ENCODE measurements at regions not wholly inside any gene's neighbourhood (a gene's known extent, or its start where the extent isn't known, plus 50 kb on each side); places are given as distances from the start of the nearest gene placed in this dataset.

DNA sequence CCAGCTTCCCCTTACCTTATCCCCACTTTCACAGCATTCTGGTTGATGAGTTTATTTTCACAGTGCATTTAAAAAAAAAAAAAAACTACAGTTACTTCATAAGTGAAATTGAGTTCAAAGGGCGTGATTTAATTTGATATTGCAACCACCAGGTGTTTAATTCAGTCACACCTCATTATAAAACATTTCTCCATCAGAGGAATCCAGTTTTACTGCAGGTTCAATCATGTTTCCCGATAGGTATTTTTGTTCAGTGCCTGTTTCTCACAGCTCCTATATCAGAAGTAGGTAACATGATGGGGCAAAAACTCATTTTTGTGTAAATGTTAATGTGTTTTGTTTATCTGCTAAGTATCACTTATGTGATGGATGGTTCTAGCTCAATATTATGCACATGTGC, 102.3 kb upstream of the PCDH7 start:
- no peak for DNase-seq (ENCODE audit: low read depth, low spot score)
- H3K4me3 ChIP-seq (ENCODE audit: low read depth, low read length), result no peak overlapping the region
- in situ Hi-C loops (cut with HindIII; ENCODE audit: low sequenced_read_pairs), result no loop called here
- no peak for TF ChIP-seq CTCF (IDR thresholded peaks at IDR 0.05; ENCODE audit: low read depth, low read length)

- H3K4me3 ChIP-seq (ENCODE audit: low read depth, low read length), result no peak overlapping the region
- in situ Hi-C loops (cut with HindIII; ENCODE audit: low sequenced_read_pairs), result no loop called here
- no peak for TF ChIP-seq CTCF (IDR thresholded peaks at IDR 0.05; ENCODE audit: low read depth, low read length)
- peak; percentile 29 for DNase-seq (ENCODE audit: low read depth, low spot score)
These were observed 100.5 kb upstream of the PCDH7 start for GRCh38 chr4:30619679-30620078.

GRCh38 chr4:30620711-30621110, 99.5 kb upstream of the PCDH7 start:
- TF ChIP-seq CTCF (IDR thresholded peaks at IDR 0.05; ENCODE audit: low read depth, low read length), result no peak
- in situ Hi-C loops (cut with HindIII; ENCODE audit: low sequenced_read_pairs), result no loop called here
- DNase-seq (ENCODE audit: low read depth, low spot score), result no peak
- H3K4me3 ChIP-seq (ENCODE audit: low read depth, low read length), result no peak overlapping the region

DNA sequence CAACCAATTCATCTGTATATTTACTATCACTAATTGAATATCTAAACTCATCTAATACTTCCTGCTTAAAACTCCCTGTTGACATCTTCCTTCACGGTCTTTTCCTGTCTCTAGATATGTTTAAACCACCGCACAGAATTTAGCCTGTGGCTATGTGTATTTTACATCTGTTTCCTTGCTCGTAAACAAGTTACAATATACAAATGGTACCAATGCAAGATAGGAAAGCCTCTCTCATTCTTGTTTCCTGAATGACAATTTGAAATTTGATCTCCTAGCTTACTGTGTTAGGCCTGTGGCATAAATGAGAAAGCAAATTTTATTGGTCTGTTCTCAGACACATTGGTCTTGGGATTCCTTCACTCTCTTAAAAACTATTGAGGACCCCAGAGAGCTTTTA, 89.7 kb upstream of the PCDH7 start:
- in situ Hi-C loops (cut with HindIII; ENCODE audit: low sequenced_read_pairs), result no loop called here
- no peak for DNase-seq (ENCODE audit: low read depth, low spot score)
- TF ChIP-seq CTCF (IDR thresholded peaks at IDR 0.05; ENCODE audit: low read depth, low read length), result no peak
- no peak overlapping the region for H3K4me3 ChIP-seq (ENCODE audit: low read depth, low read length)

- no peak for DNase-seq (ENCODE audit: low read depth, low spot score)
- no peak for TF ChIP-seq CTCF (IDR thresholded peaks at IDR 0.05; ENCODE audit: low read depth, low read length)
- no peak overlapping the region for H3K4me3 ChIP-seq (ENCODE audit: low read depth, low read length)
- in situ Hi-C loops (cut with HindIII; ENCODE audit: low sequenced_read_pairs), result no loop called here
These were observed 87.4 kb upstream of the PCDH7 start for GRCh38 chr4:30632751-30633150.

DNA sequence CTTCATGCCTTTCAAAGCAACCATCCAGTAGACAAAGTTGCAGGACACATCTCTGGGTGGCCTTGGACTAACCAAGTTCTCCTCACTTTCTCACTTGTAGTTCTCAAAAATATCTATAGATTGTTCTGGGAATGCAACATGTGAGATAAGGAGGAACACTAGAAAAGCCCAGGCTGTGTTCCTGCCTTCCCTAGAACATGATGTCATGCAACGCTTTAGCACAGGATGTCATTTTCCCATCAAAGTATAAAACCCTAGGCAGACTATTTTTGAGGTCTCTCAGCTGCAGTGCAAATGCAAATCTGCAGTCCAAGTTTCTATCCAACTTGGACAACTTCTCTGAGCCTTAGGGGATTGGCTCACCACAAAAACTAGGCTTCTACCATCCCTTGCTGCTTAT, 78.8 kb upstream of the PCDH7 start:
- no peak for TF ChIP-seq CTCF (IDR thresholded peaks at IDR 0.05; ENCODE audit: low read depth, low read length)
- in situ Hi-C loops (cut with HindIII; ENCODE audit: low sequenced_read_pairs), result no loop called here
- H3K4me3 ChIP-seq (ENCODE audit: low read depth, low read length), result no peak overlapping the region
- no peak for DNase-seq (ENCODE audit: low read depth, low spot score)

DNA sequence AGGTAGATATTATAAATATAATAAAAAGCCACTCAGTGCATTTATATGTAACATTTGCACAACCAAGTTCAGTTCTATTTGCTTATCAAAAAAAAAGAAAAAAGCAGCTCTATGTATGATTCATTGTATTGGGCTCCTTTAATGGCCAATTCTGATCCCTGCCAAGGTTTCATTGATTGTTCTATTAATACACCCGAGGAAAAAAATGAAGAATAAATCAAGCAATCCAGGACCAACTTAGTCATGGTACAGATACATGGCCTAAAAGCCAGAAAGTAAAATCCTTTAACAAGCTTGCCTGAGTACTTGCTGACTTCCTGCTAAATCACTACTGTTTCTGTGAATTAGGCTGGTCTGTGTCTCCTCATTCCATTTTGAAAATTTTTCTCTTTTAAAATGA, 77.6 kb upstream of the PCDH7 start:
- in situ Hi-C loops (cut with HindIII; ENCODE audit: low sequenced_read_pairs), result no loop called here
- no peak overlapping the region for H3K4me3 ChIP-seq (ENCODE audit: low read depth, low read length)
- TF ChIP-seq CTCF (IDR thresholded peaks at IDR 0.05; ENCODE audit: low read depth, low read length), result no peak
- DNase-seq (ENCODE audit: low read depth, low spot score), result no peak

All from astrocyte of the spinal cord (primary cell).